ENCODE measurements at regions not wholly inside any gene's neighbourhood (a gene's known extent, or its start where the extent isn't known, plus 50 kb on each side); places are given as distances from the start of the nearest gene placed in this dataset.
A peak's percentile ranks its signal among the peaks of the same experiment; 100 is the strongest.
"Not testable (repeated sequence)": the region's sequence is repeated elsewhere in the genome, so short reads cannot be mapped to it uniquely, and the experiment has no call there.

DNA sequence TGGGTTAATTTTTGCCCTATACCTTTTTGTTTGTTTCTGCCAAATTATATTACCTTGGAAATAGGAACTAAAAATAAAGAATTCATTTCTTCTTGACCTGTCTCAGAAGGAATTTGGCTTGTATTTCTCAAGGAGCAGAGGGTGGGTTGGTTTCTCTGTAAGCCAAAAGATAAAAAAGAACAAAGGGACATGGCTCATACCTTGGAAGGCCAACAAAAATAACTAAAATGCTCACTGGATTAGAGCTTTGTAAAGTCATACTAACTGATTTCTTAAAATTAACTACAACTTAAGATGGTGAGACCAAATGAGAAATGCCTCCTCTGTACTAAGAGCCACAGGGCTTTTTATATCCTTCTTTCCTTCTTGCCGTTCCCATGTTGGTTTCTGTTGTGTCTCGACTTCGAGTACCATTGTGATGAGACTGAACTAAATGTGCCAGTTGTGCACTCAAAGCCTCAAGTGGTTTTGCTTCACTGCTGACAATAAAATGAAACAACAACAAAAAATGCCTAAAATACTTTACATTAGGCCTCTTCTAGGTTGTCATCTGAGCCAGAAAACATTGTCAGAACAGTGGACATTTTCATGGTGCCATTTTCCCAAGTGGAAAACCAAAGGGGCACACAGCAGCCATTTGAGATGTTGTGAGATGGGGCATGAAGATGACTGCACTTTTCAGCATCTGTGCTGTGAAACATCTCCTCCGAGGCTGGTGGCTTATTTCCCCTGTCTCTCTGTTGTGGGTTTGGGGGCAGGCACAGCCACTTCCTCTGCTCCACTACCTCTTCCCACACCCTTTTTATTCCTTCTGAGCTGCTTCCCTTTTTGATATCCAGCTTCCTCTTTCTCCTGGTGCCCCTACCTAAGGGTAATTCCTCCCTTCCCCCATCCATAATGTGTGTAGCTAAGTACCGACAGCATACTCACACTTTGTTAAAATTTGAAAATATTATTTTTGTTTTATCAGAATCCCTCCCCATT lies 51.8 kb upstream of the AGR3 start:
- peak; percentile 74 for DNase-seq

DNA sequence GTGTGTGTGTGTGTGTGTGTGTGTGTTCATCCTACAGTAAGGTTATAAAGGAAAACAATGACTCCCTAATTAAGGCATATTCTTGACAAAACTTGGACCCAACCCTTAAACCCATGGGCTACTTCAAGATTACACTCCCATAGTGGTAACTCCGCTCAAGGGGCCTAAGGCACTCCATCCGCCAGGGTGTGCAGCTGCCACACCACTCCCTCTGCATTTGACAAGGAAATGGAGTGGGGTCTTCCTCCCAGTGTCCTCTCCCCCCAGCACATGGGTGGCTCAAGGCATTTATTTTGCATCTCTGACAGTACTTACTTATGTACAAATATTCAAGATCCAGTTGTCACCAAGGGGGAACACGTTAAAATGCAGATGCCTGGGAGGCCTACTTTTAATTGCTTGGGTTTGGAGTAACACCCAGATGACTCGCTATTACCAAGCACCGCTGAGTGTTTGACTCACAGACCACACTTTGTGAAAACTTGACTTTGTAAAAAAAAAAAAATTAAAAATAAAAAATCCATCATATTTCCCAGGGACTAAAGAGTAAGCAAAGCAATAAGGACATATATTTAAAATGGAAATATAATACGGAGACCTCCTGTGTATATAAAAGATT lies 53.0 kb upstream of the AGR3 start:
- DNase-seq, result no peak

DNA sequence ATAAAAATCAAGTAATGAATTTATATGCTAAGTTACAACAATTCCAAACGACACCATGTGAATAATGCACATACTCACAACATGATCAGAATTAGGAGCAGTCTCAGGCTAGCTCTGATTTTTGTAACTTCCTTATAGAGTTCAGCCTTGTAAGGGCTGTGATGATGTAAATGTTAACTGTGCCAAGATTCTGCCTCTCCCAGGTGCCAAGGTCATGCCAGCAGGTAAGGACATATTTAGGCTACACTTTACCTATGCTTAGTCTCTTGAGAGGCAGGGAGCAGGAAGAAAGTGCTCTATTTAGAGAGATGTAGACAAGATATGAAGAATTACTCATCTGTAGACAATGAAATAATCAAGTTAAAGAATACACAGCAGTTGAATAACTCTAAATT lies 53.6 kb upstream of the AGR3 start:
- DNase-seq, result no peak

DNA sequence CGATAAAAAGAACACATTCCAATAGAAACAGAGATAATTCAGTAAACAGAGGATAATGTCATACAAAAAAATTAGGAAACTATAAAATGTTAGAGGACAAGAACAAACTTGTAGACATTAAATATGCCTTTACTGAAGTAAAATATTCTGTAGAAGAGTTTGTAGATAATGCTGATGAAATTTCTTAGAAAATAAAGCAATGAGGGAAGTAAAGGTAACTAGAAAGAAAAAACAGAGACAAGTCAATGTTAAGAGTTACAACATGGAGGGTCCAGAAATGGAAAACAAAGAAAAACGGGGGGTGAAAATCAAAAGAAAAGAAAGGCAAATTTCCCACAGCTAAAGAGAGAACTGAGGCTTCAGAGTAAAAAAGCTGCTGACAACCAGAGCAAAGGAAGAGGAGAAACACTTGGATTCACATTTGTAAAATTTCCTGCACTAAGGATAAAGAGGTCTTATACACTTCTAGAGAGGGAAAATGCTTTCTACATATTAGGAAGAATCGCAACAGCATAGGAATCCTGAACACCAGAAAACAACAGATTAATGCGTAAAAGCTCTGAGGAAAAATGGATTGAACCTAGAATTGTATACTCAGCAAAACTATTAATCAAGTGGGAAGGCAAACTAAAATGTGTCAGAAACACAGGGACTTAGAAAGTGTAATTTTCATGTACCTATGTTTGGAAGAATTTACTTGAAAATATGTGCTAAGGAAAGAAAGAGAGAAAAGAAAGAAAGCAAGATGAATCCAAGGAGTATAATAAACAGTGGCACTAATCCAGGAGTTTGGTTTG lies 55.0 kb upstream of the AGR3 start:
- no peak for DNase-seq

DNA sequence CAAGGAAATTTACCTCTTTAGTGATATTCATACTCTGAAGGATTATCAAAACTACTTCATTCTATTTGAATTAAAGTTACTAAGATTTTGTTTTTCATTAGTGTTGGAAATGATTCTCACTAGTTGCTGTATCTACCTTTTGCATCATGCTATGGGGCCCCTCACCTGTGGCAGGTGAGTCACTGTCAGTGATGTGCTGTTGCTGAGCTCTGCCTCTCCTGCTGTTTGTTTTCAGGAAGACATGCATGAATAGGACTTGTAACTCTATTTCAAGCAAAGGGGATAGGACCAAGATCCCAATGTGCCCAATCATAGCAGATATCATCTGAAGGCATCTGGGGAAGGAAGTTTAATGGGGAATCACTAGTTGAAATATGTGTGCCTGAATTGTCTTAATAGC lies 57.4 kb upstream of the AGR3 start:
- DNase-seq, result no peak

DNA sequence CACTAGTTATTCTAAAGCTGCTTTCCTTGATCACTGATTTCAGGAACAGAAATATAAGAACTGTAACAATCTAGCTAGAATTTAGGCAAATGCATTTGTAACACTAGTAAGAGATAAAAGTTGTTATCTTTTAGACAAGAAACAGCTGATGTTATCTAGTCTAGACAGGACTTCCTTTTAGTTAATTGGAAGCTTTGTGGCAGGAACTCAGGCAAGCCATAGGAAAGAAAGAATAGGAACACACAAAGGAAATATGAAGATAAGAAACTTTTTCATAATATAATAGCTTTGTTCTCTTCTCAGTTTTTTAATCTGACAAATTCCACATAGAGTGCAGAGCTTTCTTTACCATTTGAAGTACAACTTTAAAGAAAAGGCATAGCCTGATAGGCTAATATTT lies 59.0 kb upstream of the AGR3 start:
- no peak for DNase-seq

DNA sequence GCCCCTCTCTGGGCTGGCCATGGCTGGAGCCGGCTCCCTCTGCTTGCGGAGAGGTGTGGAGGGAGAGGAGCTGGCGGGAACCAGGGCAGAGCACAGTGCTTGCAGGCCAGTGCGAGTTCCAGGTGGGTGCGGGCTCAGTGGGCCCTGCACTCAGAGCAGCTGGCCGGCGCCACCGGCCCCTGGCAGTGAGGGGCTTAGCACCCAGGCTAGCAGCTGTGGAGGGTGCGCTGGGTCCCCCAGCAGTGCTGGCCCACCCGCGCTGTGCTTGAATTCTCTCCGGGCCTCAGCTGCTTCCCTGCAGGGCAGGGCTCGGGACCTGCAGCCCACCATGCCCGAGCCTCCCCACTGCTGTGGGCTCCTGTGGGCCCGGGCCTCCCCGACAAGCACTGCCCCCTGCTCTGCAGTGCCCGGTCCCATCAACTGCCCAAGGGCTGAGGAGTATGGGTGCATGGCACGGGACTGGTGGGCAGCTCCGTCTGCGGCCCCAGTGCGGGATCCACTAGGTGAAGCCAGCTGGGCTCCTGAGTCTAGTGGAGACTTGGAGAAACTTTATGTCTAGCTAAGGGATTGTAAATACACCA lies 61.2 kb upstream of the AGR3 start:
- DNase-seq, result no peak

DNA sequence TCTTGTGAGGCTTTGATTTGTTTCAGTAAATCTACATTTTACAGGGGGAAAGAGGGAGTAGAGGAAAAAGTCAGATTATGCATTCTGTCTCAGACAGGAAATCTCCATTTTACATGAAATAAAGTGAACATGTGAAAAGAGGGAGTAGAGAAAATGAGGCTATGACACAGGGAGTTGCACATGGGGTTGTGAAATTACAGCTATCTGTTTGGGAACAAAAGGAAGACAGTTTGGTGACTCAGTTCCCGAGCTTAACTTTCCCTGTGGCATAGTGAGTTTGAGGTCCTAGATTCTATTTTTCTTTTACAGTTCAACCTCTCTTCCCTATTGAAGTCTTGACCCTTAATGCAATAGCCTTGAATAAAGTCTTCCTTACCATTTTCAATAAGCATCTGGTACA lies 63.2 kb upstream of the AGR3 start:
- DNase-seq, result no peak

DNA sequence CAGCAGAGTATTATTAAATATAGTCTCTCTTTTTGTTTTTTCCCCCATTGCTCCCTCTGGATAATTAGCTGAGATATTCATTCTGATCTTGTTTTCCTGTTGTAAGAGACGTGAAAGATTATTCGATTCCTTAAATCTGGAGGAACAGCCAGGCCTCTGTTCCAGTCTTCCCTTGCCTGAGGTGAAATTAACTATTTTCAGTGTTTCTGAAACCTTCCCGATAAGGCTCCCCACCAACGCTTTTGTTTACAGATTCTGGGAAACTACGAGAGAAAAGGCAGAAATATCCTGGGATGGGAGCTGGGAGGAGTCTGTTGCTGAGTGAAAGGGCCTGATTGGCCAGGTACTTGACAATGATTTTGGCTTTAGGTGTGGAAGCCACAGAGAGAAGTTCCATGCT lies 63.6 kb upstream of the AGR3 start:
- DNase-seq, result no peak

DNA sequence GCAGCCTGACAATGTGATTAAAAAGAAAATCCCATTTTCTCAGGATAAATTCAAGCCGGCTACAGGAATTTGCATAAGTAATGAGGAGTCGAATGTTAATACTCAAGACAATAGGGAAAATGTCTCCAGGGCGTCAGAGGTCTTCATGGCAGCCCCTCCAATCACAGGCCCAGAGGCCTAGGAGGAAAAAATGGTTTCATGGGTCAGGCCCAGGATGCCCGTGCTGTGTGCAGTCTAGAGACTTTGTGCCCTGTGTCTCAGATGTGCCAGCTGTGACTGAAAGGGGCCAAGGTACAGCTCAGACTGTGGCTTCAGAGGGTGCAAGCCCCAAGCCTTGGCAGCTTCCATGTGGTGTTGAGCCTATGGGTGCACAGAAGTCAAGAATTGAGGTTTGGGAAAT lies 66.3 kb upstream of the AGR3 start:
- DNase-seq, result not testable (repeated sequence)

DNA sequence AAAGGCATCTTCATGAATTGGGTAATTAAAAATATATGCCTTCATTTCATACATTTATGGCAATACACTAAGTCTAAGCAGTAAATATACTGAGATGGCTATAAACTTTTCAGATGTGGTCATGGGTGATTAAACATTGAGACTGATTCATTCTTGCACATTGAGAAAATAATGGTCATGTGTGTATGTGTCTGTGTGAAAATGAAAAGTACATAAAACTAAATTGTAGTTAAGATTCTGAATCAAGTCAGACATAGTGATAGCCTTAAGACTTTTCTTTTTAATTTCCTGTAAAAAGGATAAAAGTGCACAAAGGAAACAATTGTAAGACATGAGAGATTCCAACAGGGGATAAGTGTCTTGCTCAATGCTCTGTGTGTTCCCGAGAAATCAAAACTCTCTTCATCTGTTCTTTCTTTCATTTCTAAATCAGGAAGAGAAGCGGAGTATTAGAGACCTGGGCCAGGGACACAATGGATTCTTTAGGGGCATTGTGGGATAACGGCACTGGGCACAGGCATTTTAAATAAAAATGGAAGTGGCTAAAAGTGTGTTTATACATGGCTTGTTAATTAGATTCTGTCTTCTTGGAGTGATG lies 69.8 kb upstream of the AGR3 start:
- no peak for DNase-seq

DNA sequence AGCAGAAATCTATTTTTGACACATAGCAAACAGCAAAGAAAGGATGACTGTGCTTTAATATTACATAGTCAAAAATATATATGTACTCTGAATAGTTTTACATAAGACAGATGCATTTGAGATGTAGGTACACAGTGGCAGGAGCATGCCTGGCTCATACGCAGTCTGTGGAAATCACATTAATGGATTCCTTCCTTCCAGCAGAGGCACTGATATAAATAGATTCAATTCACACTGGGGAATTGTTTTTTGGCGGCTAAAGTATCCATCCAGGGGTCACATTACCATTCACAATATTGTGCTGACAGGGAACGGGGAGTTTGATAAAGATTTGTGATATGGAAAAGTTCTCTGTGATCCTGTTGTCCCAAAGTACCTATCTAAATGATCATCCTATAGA lies 72.5 kb upstream of the AGR3 start:
- no peak for DNase-seq

DNA sequence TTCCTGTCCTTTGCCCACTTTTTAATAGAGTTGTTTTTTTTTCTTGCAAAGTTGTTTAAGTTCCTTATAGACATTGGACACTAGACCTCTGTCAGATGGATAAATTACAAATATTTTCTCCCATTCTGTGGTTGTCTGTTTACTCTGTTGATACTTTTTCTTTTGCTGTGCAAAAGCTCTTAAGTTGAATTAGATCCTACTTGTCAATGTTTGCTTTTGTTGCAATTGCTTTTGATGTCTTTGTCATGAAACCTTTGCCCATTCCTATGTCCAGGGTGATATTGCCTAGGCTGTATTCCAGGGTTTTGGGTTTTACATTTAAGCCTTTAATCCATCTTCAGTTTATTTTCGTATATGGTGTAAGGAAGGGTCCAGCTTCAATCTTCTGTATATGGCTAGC lies 76.9 kb upstream of the AGR3 start:
- no peak for DNase-seq

DNA sequence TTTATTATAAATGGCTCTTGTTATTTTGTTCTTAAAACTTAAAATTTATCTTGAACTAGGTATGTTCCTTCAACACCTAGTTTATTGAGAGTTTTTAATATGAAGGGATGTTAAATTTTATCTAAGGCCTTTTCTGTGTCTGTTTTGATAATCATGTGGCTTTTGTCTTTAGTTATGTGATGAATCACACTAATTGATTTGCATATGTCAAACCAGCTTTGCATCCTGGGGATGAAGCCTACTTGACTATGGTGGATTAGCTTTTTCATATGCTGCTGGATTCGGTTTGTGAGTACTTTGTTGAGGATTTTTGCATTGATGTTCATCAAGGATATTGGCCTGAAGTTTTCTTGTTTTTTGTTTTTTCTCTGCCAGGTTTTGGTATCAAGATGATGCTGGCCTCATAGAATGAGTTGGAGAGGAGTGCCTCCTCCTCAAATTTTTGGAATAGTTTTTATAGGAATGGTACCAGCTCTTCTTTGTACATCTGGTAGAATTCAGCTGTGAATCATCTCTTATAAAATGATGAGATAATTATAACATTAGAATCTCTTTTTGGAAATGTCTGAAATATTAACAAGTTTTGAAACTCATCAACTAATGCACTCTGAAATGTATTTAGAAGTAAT lies 78.7 kb upstream of the AGR3 start:
- DNase-seq, result no peak

DNA sequence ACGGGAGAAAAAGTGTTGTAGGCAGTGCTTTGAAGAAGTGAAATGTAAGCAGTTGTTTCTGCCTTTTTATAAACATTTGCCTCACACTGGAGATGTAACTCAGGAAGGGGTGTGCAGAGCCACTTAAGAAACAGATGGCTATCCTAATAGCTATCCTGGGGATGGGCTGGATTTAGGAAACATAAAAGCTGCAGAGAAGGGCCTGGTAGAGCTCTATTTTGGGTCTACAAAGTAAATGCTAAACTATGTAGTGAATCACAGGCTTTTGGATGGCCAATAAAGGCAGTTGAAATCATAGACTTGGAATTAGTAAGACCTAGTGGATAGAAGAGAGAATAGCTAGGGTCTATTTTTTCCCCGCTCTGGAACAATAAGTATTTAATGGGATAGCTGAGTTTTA lies 79.9 kb upstream of the AGR3 start:
- DNase-seq, result no peak

DNA sequence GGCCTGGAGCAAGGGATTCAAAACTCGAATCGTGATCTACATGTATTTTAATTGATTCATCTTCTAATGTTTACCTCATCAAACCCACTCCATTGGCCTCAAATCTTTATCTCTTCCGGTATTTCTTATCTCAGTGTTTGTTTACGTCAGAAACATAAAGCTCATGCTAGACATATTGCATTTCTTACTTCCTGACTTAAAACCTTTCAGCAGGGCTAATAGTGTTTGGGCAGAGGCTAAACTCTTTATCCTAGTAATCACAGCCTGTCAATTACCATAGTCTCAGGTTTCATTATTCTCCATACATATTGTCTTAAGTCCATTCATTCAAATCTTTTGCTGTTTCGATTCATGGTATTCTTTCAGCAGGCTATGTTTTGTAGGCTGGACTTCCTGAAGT lies 81.3 kb upstream of the AGR3 start:
- no peak for DNase-seq

DNA sequence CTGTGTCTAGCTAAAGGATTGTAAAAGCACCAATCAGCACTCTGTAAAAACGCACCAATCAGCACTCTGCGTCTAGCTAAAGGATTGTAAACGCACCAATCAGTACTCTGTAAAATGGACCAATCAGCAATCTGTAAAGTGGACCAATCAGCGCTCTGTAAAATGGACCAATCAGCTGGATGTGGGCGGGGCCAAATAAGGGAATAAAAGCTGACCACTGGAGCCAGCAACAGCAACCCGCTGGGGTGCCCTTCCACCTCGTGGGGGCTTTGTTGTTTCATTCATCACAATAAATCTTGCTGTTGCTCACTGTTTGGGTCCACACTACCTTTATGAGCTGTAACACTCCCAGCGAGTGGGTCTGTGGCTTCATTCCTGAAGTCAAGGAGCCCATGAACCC lies 83.9 kb upstream of the AGR3 start:
- not testable (repeated sequence) for DNase-seq

DNA sequence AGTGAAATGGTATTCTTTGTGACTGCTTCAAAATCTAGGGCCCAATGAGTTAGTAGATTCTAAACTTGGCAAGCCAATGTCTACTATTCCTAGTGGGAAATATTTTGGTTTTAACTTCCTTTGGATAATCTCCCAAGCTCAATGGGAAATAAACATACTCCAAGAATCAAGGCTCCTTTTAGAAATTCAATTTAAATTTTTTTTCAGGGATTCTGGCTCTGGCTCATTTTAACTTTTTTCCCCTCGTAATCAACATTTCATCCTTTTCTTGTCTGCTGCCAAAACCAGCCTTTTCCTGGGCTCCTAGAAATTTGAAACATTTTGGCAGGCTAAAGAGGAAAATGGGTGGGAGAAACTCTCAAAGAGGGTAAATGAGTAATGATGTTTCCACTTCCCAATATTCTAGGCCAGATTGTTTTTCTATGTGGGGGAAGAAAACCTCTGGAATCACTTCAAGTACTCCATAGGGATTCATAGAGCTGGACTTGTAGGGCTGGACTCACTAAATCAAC lies 85.6 kb upstream of the AGR3 start:
- DNase-seq, result no peak

DNA sequence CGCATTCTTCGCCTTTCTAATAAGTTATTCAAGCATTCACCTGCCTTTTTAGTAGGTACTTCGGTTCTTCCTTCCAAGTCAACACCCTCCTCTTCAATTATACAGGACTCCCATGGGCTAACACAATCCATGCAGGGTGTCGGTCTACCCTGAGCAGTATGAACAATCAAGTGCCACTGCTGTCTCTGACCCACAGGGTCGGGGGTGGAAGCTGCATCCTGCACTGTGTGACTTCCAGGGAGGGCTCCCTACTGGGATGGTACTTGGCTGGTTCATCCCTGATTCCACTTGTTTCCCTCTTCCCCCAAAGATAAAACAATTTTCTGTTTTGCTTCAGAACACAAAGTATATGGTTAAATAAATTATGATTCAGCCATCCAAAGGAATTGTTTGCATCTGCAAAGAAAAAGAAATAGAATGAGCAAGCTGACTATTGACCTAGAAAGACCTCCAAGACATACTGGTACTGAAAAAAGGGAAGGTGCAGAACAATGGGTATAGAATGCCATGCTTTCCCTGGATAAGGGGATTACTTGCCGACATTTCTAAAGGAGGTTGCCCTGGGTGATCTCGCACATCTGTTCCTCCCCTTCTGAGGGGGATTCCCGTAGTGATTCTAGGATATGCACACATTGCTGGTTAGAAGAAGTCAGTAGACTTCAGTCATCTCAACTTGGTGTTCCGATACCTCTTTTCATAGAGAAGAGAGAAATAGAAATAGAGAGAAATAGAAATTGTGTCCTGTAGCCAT lies 89.1 kb upstream of the AGR3 start:
- DNase-seq, result no peak

DNA sequence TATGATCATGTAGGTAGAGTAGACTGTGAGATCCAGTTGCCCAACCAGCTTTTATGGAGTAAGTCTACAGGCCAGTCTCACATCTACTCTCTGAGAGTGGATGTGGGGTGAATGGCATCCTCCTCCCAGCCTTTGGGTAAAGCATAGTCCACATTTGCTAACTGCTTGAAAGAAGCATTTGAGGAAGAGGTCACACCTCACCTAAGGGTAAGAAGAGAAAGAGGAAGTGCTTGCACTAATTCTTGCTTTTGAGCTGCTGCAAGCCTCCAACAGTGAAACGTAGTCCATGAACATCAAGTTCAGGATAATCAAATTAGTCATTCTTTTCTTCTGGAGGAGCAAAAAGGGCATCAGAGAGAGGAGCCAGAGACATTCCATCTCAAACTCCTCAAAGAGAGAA lies 93.9 kb upstream of the AGR3 start:
- DNase-seq, result peak; percentile 29
